ENCODE measurements at regions not wholly inside any gene's neighbourhood (a gene's known extent, or its start where the extent isn't known, plus 50 kb on each side); places are given as distances from the start of the nearest gene placed in this dataset.

DNA sequence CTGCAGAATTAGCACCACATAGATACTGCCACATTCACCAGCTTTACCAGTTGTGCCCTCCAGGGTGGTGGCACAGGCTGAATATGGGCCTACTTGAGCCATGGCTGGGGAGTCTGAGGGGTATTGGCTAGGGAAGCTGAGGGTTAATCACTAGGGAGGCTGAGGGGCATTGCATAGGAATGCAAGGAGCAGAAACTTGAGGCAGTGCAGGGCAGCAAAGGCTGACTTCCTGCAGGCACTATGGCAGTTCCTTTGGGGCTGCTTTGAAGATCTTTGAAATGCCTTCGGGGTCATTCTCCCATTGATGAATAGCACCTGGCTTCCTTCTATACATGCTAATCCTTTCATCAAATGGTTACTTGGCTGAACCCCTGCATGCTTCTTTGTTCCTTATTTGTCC, 171.5 kb downstream of the RCN1 start:
- TF ChIP-seq, protein P1, sequence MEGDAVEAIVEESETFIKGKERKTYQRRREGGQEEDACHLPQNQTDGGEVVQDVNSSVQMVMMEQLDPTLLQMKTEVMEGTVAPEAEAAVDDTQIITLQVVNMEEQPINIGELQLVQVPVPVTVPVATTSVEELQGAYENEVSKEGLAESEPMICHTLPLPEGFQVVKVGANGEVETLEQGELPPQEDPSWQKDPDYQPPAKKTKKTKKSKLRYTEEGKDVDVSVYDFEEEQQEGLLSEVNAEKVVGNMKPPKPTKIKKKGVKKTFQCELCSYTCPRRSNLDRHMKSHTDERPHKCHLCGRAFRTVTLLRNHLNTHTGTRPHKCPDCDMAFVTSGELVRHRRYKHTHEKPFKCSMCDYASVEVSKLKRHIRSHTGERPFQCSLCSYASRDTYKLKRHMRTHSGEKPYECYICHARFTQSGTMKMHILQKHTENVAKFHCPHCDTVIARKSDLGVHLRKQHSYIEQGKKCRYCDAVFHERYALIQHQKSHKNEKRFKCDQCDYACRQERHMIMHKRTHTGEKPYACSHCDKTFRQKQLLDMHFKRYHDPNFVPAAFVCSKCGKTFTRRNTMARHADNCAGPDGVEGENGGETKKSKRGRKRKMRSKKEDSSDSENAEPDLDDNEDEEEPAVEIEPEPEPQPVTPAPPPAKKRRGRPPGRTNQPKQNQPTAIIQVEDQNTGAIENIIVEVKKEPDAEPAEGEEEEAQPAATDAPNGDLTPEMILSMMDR (optimal IDR thresholded peaks at IDR 0.05 in 1 of 3, IDR thresholded peaks at IDR 0.05 in 1 of 3, conservative IDR thresholded peaks at IDR 0.05 in 1 of 3; ENCODE audit: extremely low read depth in 1 of 3, insufficient read depth in 2 of 3, low read length in 3 of 3), result no peak
- TF ChIP-seq EZH2 (IDR thresholded peaks at IDR 0.05; ENCODE audit: low read length), result no peak
